Gastroesophageal sphincter (tissue), 4 donors: ENCODE measurements at regions not wholly inside any gene's neighbourhood (a gene's known extent, or its start where the extent isn't known, plus 50 kb on each side); places are given as distances from the start of the nearest gene placed in this dataset.

ENCODE experiments used
- ATAC-seq: fragments of 150-250 bp; one replicate; pipeline ENCODE4 v1.9.1; 2016; ENCODE audit warnings: mild to moderate bottlenecking, moderate library complexity
- H3K27ac ChIP-seq, 4 donors: fragments of 200-600 bp; sonication (generic) in 3 of 4; 1 replicate in 3 of 4; 2 replicates in 1 of 4; pipeline ENCODE4 v1.5.1; 2016 to 2019
- H3K27me3 ChIP-seq: fragments of 200-600 bp; sonication (generic); one replicate; pipeline ENCODE4 v1.5.1; 2019
- H3K36me3 ChIP-seq, 2 donors: fragments of 200-600 bp; sonication (generic); one replicate each; pipeline ENCODE4 v1.5.1; 2019; ENCODE audit warnings: control low read depth in 1 of 2
- H3K4me1 ChIP-seq, 3 donors: fragments of 200-600 bp; sonication (generic); 1 replicate in 2 of 3; 2 replicates in 1 of 3; pipeline ENCODE4 v1.5.1; 2016 to 2019; ENCODE audit warnings: control low read depth in 2 of 3
- H3K4me3 ChIP-seq, 2 donors: fragments of 200-600 bp; sonication (generic); one replicate each; pipeline ENCODE4 v1.5.1; 2019; ENCODE audit warnings: mild to moderate bottlenecking in 1 of 2, moderate library complexity in 1 of 2
- H3K9me3 ChIP-seq, 3 donors: fragments of 200-600 bp; sonication (generic); one replicate each; pipeline ENCODE4 v1.5.1; 2017 to 2019; ENCODE audit warnings: control low read depth in 2 of 3
- CTCF ChIP-seq, 4 experiments: fragments of 200-600 bp in 2 of 4; fragments of 450-650 bp in 2 of 4; sonication (generic) in 1 of 4; IDR thresholded peaks; one replicate each; pipeline ENCODE4 v1.5.1; 2017 to 2019; ENCODE audit warnings: antibody characterized with exemption in 4 of 4, mild to moderate bottlenecking in 2 of 4, moderate library complexity in 2 of 4
- EP300 ChIP-seq: sonication (generic); formaldehyde crosslinking; IDR thresholded peaks from one replicate; pipeline ENCODE4 v1.6.1; 2017; ENCODE audit warnings: antibody characterized with exemption, mild to moderate bottlenecking
- POLR2A ChIP-seq, 2 donors: fragments of 450-650 bp; IDR thresholded peaks; one replicate each; pipeline ENCODE4 v1.6.1; 2017; ENCODE audit warnings: antibody characterized with exemption in 2 of 2, mild to moderate bottlenecking in 2 of 2, moderate library complexity in 1 of 2
- POLR2AphosphoS5 ChIP-seq: sonication (generic); formaldehyde crosslinking; IDR thresholded peaks from one replicate; pipeline ENCODE4 v1.6.1; 2017; ENCODE audit warnings: antibody characterized with exemption
- WGBS, 2 donors: methylation state at CpG; one replicate each; pipeline ENCODE4 v1.1.5; 2018; ENCODE audit warnings: low coverage in 1 of 2; 5-methylcytosine and 5-hydroxymethylcytosine counted together

- 25 to 56% methylated on average over 1 of the region's 1 CpG for WGBS, 2 donors
- Histone ChIP-seq H3K4me1 (no peaks in the 10 kb centered on the region), H3K9me3 (no peaks in the 10 kb centered on the region), H3K27me3 (no peaks in the 10 kb centered on the region), H3K4me3 (no peak overlapping the region), H3K36me3 (no peaks in the 10 kb centered on the region), H3K27ac (no peak overlapping the region)
- no peak for ATAC-seq
- TF ChIP-seq EP300 (no peak), POLR2A (IDR thresholded peaks at IDR 0.05) (no peak), POLR2AphosphoS5 (no peak), CTCF (IDR thresholded peaks at IDR 0.05) (no peak)
These were observed 63.5 kb upstream of the PUM3 start for GRCh38 chr9:2907411-2907810.

- 44 to 48% methylated on average over 2 of the region's 2 CpGs for WGBS, 2 donors
- Histone ChIP-seq H3K36me3 (no peaks in the 10 kb centered on the region), H3K27ac (no peak overlapping the region), H3K4me3 (no peak overlapping the region), H3K9me3 (no peaks in the 10 kb centered on the region), H3K4me1 (no peaks in the 10 kb centered on the region), H3K27me3 (no peaks in the 10 kb centered on the region)
- TF ChIP-seq EP300 (no peak), CTCF (IDR thresholded peaks at IDR 0.05) (no peak)
- no peak for ATAC-seq
These were observed 60.5 kb upstream of the PUM3 start for GRCh38 chr9:2904242-2904930.
